GM21737 (cell line): ENCODE measurements at regions not wholly inside any gene's neighbourhood (a gene's known extent, or its start where the extent isn't known, plus 50 kb on each side); places are given as distances from the start of the nearest gene placed in this dataset.

Source experiments
- ATAC-seq: cut with Tn5 transposase; IDR thresholded peaks from one replicate; pipeline ENCODE4 v1.9.1; 2021; ENCODE audit warnings: mild to moderate bottlenecking, moderate library complexity; ENCODE audit not compliant: unreplicated experiment

DNA sequence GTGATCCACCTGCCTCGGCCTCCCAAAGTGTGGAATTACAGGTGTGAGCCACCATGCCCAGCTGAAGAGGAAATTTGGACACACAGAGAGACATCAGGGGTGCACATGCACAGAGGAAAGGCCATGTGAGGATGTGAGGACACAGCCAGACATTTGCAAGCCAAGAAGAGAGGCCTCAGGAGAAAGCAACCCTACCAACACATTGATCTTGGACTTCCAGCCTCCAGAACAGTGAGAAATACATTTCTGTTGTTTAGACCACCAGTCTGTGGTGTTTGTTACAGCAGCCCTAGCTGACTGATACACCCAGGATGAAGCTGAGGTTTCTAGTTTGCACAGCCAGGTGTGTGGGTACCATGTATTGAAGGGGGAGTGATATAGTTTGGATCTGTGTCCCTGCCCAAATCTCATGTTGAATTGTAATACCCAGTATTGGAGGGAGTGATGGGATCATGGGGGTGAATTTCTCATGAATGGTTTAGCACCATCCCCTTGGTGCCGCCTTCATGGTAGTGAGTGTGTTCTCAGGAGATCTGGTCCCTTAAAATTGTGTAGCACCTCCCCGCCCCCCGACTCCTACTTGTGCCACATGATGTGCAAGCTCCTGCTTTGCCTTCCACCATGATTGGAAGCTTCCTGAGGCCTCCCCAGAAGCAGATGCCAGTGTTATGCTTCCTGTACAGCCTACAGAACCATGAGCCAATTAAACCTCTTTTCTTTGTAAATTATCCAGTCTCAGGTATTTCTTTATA, 64.7 kb upstream of the DUSP5 start:
- no peak for ATAC-seq

- ATAC-seq, result no peak
These were observed 64.0 kb upstream of the DUSP5 start for GRCh38 chr10:110433740-110434139.

DNA sequence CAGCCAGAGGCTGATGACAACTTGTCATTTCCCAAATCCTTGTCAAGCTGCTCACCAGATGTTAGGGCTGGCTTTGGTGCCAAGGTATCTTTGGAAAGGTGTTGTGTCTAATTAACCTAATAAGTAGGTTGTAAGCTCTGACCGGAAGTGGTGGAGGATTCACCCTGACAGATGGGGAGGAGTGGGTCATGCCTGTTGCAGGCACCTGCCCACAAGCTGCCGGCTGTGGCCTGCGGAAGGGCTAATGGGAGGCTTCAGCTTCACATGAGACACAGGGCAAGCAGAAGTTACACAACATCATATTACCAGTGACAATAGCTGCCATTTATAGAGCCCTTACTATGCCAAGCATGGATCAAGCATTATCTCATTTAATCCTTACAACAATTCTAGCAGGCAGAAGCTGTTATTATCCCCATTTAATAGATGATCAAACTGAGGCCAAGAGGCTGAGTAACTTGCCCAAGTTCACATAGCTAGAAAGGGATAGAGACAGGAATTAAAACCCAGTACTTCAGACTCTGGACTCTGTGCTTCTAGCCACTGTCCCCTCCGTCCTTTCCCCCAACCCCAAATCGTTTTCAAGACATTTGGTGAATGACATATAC, 63.1 kb upstream of the DUSP5 start:
- no peak for ATAC-seq

DNA sequence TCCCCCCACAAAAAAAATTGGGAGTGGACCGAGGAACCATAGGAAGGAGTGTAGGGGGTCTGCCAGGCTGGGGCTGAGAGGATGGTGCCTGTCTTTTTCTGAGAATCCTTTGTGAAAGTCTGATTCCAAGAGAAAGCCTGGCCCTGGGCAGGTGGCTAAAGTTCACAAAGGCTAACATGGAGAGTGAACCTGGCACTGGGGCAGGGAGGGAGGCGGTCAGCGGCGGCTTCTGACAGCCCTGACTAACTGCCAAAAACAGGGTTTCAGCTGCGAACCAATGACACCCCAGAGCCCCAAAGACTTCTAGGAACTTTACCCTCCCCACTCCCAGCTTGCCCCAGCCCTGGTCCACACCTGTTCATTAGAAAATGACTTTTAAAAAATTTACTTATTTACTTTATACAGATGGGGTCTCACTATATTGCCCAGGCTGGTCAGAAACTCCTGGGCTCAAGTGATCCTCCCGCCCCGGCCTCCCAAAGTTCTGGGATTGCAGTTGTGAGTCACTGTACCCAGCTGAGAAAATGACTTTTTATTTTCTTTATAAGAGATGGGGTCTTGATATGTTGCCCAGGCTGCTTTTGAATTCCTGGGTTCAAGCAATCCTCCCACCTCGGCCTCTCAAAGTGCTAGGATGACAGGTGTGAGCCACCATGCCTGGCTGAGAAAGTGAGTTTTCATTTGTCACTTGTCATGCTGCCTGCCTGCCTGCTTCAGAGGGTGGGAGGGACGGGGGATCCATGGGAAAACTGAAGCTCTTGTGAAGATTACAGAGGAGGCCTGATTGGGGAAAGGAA, 61.0 kb upstream of the DUSP5 start:
- no peak for ATAC-seq

- ATAC-seq, result no peak
These were observed 60.4 kb upstream of the DUSP5 start for GRCh38 chr10:110437351-110437605.

DNA sequence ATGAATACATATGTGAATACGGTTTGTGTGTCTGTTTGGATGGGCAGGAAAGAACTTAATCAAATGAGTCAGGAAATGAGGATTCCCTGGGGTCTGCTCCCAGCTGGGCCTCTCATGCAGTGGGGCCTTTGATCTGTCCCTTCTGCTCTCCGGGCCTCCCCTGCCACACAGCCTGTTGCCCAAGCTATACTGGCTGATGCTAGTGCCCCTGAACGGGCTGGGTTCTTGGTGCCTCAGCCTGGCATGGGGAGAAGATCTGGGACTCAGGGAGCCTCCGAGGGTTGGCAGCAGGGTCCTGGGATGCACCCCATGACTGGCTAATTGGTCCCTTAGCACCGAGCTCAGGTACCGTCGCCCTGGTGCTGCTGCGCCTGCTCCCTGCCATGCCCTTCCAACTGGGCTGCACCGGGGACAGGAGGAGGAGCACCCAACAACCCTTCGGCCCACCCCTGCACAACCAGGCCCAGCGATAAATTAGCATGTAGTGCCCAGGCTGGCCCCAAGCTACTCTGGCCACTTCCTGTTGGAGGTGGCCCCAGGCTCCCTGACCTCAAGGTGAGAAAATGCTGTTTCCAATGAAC, 59.9 kb upstream of the DUSP5 start:
- ATAC-seq, result no peak

DNA sequence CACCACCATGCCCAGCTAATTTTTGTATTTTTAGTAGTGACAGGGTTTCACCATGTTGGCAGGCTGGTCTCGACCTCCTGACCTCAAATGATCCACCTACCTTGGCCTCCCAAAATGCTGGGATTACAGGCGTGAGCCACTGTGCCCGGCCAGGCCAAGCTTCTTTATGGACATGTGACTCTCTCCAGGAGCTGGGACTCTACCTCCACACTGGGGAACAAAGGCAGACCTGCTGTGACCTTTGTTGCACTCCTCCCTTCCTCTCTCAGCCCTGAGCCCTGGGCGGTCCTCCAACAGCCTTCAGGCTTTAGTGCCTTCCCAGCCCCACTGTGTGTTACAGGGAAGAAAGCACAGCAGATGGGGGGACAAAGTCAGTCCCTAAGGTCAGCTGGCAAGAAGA, 55.0 kb upstream of the DUSP5 start:
- ATAC-seq, result no peak

DNA sequence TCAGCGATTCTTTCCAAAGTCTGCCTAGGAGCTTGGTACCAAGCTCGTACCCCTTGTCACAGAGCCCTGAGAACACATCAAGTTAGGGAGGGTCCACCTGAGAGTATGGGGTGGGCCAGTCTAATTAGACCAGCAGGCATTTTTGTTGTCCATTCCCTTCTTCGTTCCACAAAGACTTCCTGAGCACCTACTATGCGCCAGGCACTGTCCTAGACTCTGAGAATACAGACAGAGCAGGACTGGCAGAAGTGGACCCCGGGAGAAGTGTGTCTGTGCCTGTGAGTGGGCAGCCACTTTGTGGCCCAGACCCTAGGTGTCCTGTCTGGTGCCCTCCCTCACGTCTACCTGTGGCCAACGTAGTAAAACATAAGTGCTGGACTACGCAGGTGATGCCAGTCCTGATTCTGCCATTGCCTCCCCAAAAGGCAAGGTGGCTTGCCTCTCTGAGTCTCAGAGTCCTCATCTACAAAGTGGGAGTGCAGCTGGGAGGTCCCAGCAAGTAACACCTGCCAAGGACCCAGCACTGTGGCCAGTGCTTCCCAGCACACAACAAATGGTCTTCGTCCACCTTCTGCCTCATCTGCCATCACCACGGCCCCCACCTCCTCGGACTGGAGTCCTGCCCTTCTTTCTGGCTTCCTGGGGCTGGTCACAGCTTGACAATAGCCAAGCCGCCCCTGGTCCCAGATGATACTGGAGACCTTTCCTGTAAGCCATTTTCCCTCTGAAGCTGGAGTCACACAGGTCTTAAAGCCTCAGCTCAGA, 54.3 kb upstream of the DUSP5 start:
- no peak for ATAC-seq

DNA sequence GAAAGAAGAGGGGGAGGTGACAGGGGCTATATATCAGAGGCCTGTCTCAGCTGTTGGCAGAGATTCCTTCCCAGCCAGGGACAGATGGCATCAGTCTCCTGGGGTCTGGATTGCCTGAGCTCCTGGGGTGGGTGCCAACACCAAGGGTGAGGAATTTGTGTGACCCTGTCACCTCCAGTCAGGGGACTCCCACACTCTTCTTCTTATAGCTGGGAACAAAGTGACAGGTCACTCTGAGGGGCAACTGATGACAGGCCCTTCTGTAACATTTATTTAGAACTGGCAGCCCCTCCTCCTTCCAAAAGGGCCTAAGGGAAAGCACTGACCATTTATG, 53.7 kb upstream of the DUSP5 start:
- ATAC-seq, result no peak

GRCh38 chr10:110445871-110446270, 51.8 kb upstream of the DUSP5 start:
- no peak for ATAC-seq

DNA sequence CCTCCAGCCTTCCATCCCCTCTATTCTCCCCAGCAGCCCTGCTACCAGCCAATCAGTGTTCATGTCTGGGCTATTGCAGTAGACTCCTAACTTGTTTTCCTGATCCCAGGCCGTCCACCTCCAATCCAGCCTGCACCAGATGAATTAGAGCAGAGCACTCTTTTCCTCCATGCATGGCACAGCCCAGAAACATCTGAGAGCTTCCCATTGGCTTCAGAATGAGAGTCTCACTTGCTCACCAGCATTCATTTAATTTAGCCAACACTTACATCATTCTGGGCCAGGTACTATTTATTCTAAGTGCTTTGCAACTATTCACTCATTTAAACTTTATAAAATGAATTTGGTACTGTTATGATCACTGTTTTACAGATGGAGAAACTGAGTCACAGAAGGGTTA, 51.4 kb upstream of the DUSP5 start:
- ATAC-seq, result no peak

GRCh38 chr10:110446954-110447608, 50.6 kb upstream of the DUSP5 start:
- ATAC-seq, result no peak

GRCh38 chr10:110447886-110448285, 49.8 kb upstream of the DUSP5 start:
- no peak for ATAC-seq
